Lower leg skin (tissue), 3 donors: ENCODE measurements at regions not wholly inside any gene's neighbourhood (a gene's known extent, or its start where the extent isn't known, plus 50 kb on each side); places are given as distances from the start of the nearest gene placed in this dataset.

Experiments
- POLR2A ChIP-seq, 2 donors: fragments of 450-650 bp; IDR thresholded peaks; one replicate each; pipeline ENCODE4 v1.6.1; 2016 to 2017; ENCODE audit warnings: antibody characterized with exemption in 2 of 2, mild to moderate bottlenecking in 1 of 2, moderate library complexity in 1 of 2
- TF ChIP-seq, protein P1 (sequence below), 3 donors: fragments of 450-650 bp; IDR thresholded peaks; one replicate each; pipeline ENCODE4 v1.5.1; 2016; ENCODE audit warnings: antibody characterized with exemption in 3 of 3, mild to moderate bottlenecking in 3 of 3, moderate library complexity in 2 of 3

DNA sequence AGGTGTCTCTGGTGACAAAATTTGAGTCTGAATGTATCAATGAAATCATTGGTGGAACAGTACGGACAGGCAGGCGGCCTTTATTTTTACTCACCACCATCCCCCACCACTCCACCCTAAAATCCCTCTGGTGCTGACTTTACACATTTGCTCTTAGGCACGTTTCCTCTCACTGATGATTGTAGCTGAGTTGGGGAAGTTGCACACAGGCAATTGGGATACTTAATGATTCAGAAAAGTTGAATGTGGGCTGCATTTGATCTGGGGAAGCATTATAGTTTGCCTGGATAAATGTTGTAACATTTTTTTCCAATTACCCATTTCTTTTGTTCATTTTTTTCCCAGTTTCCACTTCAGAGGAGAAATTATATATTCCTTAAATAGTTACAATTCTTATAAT lies 658.4 kb downstream of the TLR4 start:
- TF ChIP-seq, protein P1, sequence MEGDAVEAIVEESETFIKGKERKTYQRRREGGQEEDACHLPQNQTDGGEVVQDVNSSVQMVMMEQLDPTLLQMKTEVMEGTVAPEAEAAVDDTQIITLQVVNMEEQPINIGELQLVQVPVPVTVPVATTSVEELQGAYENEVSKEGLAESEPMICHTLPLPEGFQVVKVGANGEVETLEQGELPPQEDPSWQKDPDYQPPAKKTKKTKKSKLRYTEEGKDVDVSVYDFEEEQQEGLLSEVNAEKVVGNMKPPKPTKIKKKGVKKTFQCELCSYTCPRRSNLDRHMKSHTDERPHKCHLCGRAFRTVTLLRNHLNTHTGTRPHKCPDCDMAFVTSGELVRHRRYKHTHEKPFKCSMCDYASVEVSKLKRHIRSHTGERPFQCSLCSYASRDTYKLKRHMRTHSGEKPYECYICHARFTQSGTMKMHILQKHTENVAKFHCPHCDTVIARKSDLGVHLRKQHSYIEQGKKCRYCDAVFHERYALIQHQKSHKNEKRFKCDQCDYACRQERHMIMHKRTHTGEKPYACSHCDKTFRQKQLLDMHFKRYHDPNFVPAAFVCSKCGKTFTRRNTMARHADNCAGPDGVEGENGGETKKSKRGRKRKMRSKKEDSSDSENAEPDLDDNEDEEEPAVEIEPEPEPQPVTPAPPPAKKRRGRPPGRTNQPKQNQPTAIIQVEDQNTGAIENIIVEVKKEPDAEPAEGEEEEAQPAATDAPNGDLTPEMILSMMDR (IDR thresholded peaks at IDR 0.05) = no peak
- TF ChIP-seq POLR2A (IDR thresholded peaks at IDR 0.05) = no peak
